ENCODE measurements at regions not wholly inside any gene's neighbourhood (a gene's known extent, or its start where the extent isn't known, plus 50 kb on each side); places are given as distances from the start of the nearest gene placed in this dataset.
"Not testable (repeated sequence)": the region's sequence is repeated elsewhere in the genome, so short reads cannot be mapped to it uniquely, and the experiment has no call there.

GRCh38 chr6:169396554-169397163, 143.0 kb upstream of the THBS2 start:
- TF ChIP-seq CTCF (IDR thresholded peaks at IDR 0.05; ENCODE audit: low read depth, low read length) = no peak
- Histone ChIP-seq H3K4me3 (ENCODE audit: low read depth, low read length) (no peak overlapping the region), H3K9me3 (ENCODE audit: control insufficient read depth, insufficient read depth, low read length) (peaks cover 11% of the 10 kb centered on the region; the same call in 1 of the 2 replicates), H3K27me3 (ENCODE audit: control insufficient read depth, insufficient read depth, low read length) (no peaks in the 10 kb centered on the region), H3K27ac (ENCODE audit: low read depth, low read length) (no peak overlapping the region)
- DNase-seq (ENCODE audit: low read depth, low spot score) = no peak
- ChIA-PET CTCF (no interaction called here), POLR2A (no interaction called here)

- CTCF ChIA-PET; DNase-seq (ENCODE audit: low read depth, low spot score); H3K27me3 ChIP-seq (ENCODE audit: control insufficient read depth, insufficient read depth, low read length); H3K4me3 ChIP-seq (ENCODE audit: low read depth, low read length); H3K27ac ChIP-seq (ENCODE audit: low read depth, low read length); POLR2A ChIA-PET: not testable (repeated sequence)
- peaks cover 11% of the 10 kb centered on the region; the same call in 1 of the 2 replicates for H3K9me3 ChIP-seq (ENCODE audit: control insufficient read depth, insufficient read depth, low read length)
Measured at GRCh38 chr6:169396009-169396539, 142.4 kb upstream of the THBS2 start.

GRCh38 chr6:169395080-169395805, 141.6 kb upstream of the THBS2 start:
- Histone ChIP-seq H3K27me3 (ENCODE audit: control insufficient read depth, insufficient read depth, low read length) (no peaks in the 10 kb centered on the region), H3K4me3 (ENCODE audit: low read depth, low read length) (no peak overlapping the region), H3K9me3 (ENCODE audit: control insufficient read depth, insufficient read depth, low read length) (peaks cover 11% of the 10 kb centered on the region; the same call in 1 of the 2 replicates), H3K27ac (ENCODE audit: low read depth, low read length) (no peak overlapping the region)
- TF ChIP-seq CTCF (IDR thresholded peaks at IDR 0.05; ENCODE audit: low read depth, low read length) = no peak
- POLR2A ChIA-PET = no interaction called here
- no peak for DNase-seq (ENCODE audit: low read depth, low spot score)
- CTCF ChIA-PET = no interaction called here

- no peak for DNase-seq (ENCODE audit: low read depth, low spot score)
- no peak for TF ChIP-seq CTCF (IDR thresholded peaks at IDR 0.05; ENCODE audit: low read depth, low read length)
- CTCF ChIA-PET = interaction anchor here (1.0 kb wide), 1 partner anchor 14 kb away, joined by 3 read pairs; no protein-coding TSS in a partner anchor
- H3K9me3 ChIP-seq (ENCODE audit: control insufficient read depth, insufficient read depth, low read length) = peaks cover 11% of the 10 kb centered on the region; the same call in 1 of the 2 replicates
- H3K27me3 ChIP-seq (ENCODE audit: control insufficient read depth, insufficient read depth, low read length) = no peaks in the 10 kb centered on the region
- POLR2A ChIA-PET = no interaction called here
- H3K4me3 ChIP-seq (ENCODE audit: low read depth, low read length) = no peak overlapping the region
- H3K27ac ChIP-seq (ENCODE audit: low read depth, low read length) = no peak overlapping the region
Measured at GRCh38 chr6:169393753-169394152, 140.1 kb upstream of the THBS2 start.

GRCh38 chr6:169391473-169392071, 137.9 kb upstream of the THBS2 start:
- no peak for TF ChIP-seq CTCF (IDR thresholded peaks at IDR 0.05; ENCODE audit: low read depth, low read length)
- Histone ChIP-seq H3K4me3 (ENCODE audit: low read depth, low read length) (no peak overlapping the region), H3K27ac (ENCODE audit: low read depth, low read length) (no peak overlapping the region), H3K27me3 (ENCODE audit: control insufficient read depth, insufficient read depth, low read length) (peaks cover 2% of the 10 kb centered on the region), H3K9me3 (ENCODE audit: control insufficient read depth, insufficient read depth, low read length) (peaks cover 10% of the 10 kb centered on the region; the same call in 1 of the 2 replicates)
- POLR2A ChIA-PET = no interaction called here
- DNase-seq (ENCODE audit: low read depth, low spot score) = no peak
- CTCF ChIA-PET = no interaction called here
